ENCODE measurements at regions not wholly inside any gene's neighbourhood (a gene's known extent, or its start where the extent isn't known, plus 50 kb on each side); places are given as distances from the start of the nearest gene placed in this dataset.
A peak's percentile ranks its signal among the peaks of the same experiment; 100 is the strongest.
"Not testable (repeated sequence)": the region's sequence is repeated elsewhere in the genome, so short reads cannot be mapped to it uniquely, and the experiment has no call there.

DNA sequence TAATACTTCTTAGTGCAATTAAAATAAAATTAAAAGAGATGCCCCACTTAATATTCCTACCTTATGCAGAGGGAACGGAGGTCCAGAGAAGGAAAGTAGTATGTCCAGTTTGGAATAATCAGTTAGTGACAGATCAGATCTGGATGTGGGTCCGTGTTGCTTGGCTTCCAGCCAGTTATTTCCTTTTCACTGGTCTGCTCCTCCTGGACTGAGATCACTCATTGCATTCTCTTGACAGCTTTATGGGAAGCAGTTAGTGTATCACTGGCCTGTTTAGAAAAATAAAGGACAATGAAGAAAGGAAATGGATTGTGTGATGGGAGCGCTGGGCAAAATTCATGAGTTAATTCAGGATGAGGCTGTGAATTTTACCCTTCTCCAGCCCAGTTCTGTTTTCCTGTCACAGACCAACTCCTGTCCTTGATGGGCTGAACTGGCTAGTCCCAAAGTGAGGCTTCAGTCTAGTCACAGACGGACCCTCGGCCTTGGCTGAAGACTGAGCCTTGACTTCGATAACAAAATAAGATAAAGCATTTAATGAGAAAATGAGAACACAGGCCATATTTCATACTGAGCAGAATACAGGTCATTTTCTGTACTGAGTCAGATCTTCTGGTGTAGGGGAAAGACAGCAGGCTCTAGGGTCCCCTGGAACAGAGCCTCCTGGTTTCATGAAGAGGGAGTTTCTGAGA, 85.2 kb upstream of the TRABD2B start:
- DNase-seq: no peak

DNA sequence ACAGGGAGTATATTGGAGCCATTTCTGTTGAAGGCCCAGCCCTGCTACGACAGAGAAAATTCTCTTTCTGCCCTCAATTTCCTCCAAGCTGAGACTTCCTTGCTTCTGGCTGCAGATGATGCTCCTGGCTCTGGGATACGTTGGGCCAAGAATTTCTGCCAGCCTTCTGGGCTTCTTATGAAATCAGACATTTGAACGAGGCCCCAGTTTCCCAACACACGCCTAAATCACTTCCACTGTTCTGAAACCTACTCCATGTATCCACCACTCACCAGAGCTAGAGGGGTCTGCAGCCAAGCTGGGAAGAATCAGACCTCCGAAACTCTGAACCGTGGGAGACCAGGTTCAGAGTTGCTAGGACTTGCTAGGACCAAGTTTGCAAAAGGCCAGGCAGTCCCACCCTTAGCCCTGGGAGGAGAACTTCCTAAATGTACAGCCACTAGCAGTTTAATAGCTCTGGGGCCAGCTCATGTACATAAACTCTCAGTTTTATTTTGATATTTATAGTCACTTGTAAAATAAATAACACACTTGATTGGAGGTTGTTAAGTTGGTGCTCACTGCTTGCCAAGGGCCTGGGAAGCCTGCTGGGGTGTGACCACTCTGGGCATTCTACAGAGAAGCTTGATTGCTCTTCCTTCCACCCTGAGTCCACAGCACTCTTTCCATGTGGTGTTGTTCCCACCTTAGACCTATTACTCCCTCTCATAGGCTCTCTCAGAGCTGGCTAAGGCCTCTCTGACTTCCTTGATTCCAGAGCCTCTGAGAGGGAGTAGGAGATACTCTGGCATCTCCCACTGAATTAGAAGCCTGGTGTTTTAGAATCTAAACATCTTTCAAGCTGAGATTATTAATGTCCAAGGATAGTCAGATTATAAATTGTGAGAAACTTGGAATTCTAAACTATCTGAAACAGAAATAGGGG, 83.4 kb upstream of the TRABD2B start:
- DNase-seq: no peak

DNA sequence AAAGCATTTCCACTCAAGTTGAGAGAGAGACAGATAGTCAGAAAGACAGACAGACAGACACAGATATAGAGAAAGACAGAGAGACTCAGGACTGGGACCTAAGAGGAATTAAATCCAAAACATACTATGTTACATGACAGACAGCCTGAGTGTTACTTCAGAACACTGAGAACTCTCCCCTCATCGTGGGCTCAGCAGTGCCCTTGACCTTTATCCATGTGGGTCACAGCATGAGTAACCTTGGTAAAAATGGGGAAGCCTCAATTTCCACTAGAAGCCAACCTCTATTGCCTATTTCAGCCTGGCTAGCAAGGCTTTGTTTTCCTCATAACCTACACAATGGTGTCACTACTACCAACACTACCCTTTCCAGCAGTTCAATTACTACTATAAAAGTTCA, 81.9 kb upstream of the TRABD2B start:
- DNase-seq: no peak

DNA sequence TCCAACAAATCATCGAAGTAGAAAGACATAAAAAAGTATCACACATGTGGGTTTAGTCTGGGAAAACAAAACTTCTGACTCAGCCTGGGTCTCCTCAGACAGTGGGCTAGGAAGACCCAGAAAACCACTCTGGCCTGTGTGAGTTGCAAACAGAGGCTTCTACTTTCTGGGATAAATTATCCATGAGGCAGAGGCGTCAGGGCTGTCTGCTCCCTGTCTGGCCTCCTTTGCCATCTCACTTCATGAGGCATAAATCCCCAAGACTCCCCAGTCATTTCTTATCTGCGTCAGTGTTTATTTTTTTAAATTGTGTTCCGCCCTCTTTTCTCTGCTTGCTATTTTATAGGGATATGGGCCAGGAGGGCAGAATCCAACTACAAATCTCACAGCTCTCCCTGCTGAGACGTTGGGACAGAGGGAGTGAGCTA, 80.6 kb upstream of the TRABD2B start:
- no peak for DNase-seq

GRCh38 chr1:48076017-48076416, 78.8 kb upstream of the TRABD2B start:
- no peak for DNase-seq

DNA sequence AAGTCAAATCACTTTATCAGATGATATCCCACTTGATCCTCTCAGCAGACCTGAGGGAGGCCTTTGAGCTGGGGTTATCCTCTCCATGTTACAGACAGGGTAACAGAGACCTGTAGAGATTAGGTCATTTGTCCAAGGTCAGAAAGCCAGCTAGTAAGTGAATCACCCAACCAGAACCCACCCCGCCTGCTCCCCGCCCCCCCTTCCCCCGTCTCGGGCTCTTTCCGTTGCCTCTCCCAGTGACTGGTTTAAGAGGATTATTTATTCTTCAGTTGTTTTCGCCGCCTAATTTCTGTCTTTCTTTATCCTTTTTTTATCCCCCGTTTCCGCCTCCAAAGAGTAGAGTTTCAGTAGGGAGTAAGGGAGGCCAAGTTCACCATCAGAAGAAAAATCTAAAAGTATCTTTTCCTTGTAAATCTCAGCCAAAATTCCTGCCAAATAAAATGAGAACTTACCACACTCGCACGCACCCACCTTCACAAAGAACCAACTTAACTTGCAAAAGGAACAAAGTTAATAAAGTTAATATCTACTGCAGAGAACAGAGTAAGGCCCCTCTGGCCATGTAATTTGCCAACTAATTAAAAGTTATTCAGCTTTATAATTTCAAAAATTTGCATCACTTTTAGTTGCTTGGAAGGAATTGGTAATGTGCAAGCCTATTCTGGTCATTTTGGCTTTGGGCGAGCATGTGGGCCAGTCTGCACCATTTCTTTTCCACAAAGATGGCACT, 76.8 kb upstream of the TRABD2B start:
- no peak for DNase-seq

GRCh38 chr1:48071513-48071912, 74.3 kb upstream of the TRABD2B start:
- no peak for DNase-seq

GRCh38 chr1:48070396-48070750, 73.2 kb upstream of the TRABD2B start:
- DNase-seq: no peak

DNA sequence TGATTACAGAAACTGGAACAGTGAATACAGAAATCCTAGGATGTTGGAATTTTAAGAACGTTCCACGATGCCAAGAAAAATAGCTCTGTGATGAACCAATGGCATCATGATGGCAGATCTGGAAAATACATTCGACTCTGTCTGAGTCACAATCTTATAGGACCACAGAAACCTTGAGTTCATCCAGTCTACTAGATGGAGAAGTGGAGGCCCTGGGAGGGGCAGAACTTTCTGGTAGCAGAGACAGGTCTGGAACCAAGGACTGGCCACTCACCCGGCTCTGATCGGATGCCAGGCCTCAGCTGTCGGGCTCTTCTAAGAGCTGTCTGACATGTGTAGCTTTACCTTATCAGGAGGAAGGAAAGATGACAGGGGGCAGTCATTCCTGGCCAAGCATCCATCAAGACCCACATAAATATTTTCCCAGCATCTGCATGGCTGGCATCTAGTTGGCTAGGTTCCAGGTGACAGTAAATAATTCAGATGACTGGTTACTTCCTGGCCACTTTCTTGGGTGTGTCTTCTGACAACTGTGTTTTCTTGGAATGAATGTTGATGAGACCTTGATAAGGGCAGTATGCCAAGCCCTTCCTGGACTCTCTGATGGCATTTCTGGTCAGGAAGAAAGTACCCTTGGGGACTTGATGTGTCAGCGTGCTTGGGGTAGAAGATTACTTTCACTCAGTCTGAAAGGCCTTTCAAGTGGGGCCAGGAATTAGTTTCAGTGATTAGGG, 72.6 kb upstream of the TRABD2B start:
- no peak for DNase-seq

DNA sequence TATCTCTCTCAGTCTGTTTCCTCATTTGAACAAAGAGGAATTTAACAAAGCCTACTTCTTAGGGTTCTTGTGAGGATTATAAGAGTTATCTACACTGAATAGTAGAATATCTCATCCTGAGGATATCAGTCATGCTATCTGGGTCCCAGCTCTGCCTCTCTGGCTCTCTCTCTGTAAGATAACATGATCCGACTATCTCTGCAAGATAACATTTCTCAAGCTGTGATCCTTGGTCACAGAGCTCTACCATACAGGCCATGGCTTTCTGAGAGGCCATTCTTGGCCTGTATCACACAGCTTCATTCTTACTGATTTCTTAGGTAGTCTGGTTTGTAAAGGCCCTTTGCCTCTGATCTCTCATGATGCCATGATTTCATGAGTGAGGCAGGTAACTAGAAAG, 71.0 kb upstream of the TRABD2B start:
- DNase-seq: no peak

DNA sequence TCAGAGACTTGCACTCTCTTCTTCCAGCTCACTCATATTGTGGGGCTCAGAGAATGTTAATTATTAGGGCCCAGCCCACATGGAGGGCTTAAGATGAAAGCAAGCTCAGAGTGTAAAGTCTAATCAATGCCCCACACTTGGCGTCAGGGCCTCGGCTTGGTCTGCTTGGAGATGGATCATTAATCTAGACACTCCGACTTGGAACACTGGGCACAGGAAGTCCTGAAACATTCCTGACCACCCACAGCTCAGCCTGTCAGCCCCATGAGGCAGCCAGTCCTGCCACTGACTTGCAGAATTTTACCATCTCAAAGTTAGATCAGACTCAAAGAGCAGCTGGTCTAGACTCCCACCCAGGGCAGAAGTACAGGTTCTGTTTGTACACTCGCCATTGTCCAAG, 69.8 kb upstream of the TRABD2B start:
- no peak for DNase-seq

DNA sequence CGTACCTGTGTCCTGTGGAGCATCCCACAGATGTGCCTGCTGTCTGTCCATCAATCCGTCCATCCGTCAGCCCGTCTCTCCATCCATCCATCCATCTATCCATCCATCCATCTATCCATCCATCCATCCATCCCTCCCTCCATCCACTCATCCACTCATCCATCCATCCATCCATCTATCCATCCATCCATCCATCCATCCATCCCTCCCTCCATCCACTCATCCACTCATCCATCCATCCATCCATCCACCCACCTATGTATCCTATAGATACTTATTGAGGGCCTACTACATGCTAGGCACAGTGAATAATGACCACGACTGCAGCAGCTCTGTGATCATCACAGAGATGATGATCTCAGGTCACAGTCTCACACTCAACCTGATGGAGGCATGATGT, 67.5 kb upstream of the TRABD2B start:
- not testable (repeated sequence) for DNase-seq

DNA sequence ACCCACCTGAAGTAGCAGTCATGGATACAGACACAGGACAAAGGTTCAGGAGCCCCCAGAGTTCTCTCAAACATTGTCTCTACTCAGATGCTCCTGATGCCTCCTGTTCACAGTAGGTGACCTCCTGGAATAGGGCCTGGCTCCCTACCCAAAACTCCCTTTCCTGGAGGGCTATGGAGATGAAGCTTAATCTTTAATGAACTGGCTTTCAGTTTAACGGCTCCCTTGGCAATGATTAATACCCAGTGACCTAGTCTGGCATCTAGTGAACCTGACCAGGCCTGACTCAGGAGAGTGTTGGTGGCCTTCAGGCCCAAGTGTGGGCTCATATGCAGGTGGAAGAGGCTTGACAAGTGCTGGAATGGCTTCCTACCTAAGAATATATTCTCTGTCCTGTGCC, 65.2 kb upstream of the TRABD2B start:
- no peak for DNase-seq

GRCh38 chr1:48061162-48062136, 64.3 kb upstream of the TRABD2B start:
- DNase-seq: peak; percentile 50

GRCh38 chr1:48059289-48059688, 62.1 kb upstream of the TRABD2B start:
- DNase-seq: no peak

- no peak for DNase-seq
These were observed 61.2 kb upstream of the TRABD2B start for GRCh38 chr1:48058135-48059025.

DNA sequence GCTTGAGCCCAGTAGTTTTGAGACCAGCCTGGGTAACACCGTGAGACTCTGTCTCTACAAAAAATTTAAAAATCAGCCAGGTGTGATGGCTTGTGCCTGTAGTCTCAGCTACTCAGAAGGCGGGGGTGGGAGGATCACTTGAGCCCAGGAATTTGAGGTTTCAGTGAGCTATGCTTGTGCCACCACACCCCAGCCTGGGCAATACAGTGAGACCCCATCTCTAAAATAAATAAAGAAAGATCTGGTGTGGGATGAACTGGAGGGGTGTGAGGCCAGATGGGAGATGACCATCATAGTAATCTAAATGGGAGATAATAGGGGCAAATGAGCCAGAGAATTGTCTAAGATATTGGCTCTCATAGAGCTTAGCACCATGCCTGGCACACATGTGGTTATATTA, 60.1 kb upstream of the TRABD2B start:
- DNase-seq: no peak

GRCh38 chr1:48055876-48056764, 58.9 kb upstream of the TRABD2B start:
- DNase-seq: no peak

DNA sequence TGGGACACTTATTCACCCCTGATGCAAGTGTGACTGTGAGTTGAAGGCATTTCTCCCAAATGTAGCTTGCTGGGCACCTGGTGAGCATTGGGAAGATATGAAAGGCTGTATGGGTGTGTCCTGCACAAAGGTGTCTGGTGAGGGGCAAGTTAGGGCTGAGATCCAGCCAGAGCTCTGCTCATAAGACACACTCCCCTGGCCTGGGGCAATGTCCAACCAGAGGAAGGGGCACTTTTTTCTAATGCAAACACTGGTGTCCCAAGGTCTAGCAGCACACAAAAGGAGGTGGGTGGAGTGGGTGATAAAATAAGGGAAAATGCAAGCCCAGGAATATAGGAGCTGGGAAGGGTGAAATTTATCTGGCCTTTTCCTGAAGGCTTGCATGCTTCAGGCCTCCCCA, 57.0 kb upstream of the TRABD2B start:
- DNase-seq: no peak
